NCI-H82 (cell line): ENCODE measurements at regions not wholly inside any gene's neighbourhood (a gene's known extent, or its start where the extent isn't known, plus 50 kb on each side); places are given as distances from the start of the nearest gene placed in this dataset.

Experiments used
- DNase-seq: peaks from one replicate; lab custom pipeline; 2025; lab: John Stamatoyannopoulos, UW

GRCh38 chr12:15033029-15033428 is 60.2 kb downstream of the PDE6H start:
- DNase-seq = no peak

GRCh38 chr12:15033641-15034040 is 60.8 kb downstream of the PDE6H start:
- peak; percentile 27 for DNase-seq

GRCh38 chr12:15035185-15035584 is 62.3 kb downstream of the PDE6H start:
- no peak for DNase-seq

- DNase-seq = no peak
Observed at GRCh38 chr12:15037091-15037687, 64.3 kb downstream of the PDE6H start.

GRCh38 chr12:15038137-15038536 is 65.3 kb downstream of the PDE6H start:
- DNase-seq = no peak

- no peak for DNase-seq
Observed at GRCh38 chr12:15044471-15044870, 71.6 kb downstream of the PDE6H start.

GRCh38 chr12:15045451-15045850 is 72.6 kb downstream of the PDE6H start:
- no peak for DNase-seq

- peak; percentile 25 for DNase-seq
Observed at GRCh38 chr12:15047611-15048010, 74.8 kb downstream of the PDE6H start.

- peak; percentile 99 for DNase-seq
Observed at GRCh38 chr12:15049461-15050153, 76.8 kb downstream of the PDE6H start.

GRCh38 chr12:15050659-15051058 is 77.8 kb downstream of the PDE6H start:
- DNase-seq = peak; percentile 76

GRCh38 chr12:15052691-15053090 is 79.8 kb downstream of the PDE6H start:
- no peak for DNase-seq

GRCh38 chr12:15056218-15056617 is 83.4 kb downstream of the PDE6H start:
- DNase-seq = no peak
